GM12872 (cell line): ENCODE measurements at regions not wholly inside any gene's neighbourhood (a gene's known extent, or its start where the extent isn't known, plus 50 kb on each side); places are given as distances from the start of the nearest gene placed in this dataset.

Experiments
- CTCF ChIP-seq: IDR thresholded peaks from 3 replicates; pipeline ENCODE4 v1.5.1; 2011; ENCODE audit warnings: low read depth, mild to moderate bottlenecking, low read length, moderate library complexity; ENCODE audit not compliant: insufficient read depth

- TF ChIP-seq CTCF = no peak
These were observed 489.5 kb downstream of the BUD13 start for GRCh38 chr11:116283300-116283699.

GRCh38 chr11:116282481-116282880 is 490.3 kb downstream of the BUD13 start:
- TF ChIP-seq CTCF = no peak

- 0 out of 3 replicates have a peak, but pooled peaks have one; percentile 8 for TF ChIP-seq CTCF
These were observed 491.3 kb downstream of the BUD13 start for GRCh38 chr11:116281173-116282160.

- TF ChIP-seq CTCF = no peak
These were observed 493.3 kb downstream of the BUD13 start for GRCh38 chr11:116279511-116279910.

- no peak for TF ChIP-seq CTCF
These were observed 494.7 kb downstream of the BUD13 start for GRCh38 chr11:116278076-116278475.

GRCh38 chr11:116276051-116277044 is 496.4 kb downstream of the BUD13 start:
- TF ChIP-seq CTCF = peak; percentile 88

GRCh38 chr11:116275635-116276034 is 497.2 kb downstream of the BUD13 start:
- no peak for TF ChIP-seq CTCF
